ENCODE measurements at regions not wholly inside any gene's neighbourhood (a gene's known extent, or its start where the extent isn't known, plus 50 kb on each side); places are given as distances from the start of the nearest gene placed in this dataset.

DNA sequence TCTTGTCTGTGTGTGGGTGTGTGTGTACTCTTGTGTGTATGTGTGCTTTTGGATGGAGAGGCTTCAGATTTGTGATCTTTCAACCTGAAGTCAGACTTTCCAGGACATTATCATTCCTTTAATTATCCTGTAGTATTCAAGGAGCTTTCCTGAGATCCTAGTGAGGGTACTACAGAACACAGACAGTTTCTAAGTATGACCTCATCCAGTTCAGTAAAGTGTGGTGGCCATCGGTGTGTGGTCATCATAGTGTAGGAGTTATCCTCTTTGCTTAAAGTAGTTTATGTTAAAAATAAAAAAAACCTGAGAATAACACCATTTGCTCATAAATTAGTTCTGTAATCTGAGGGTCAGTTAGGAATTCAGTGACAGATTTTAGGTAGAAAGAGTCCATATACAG is 478.0 kb upstream of the ACTBL2 start:
- H3K4me3 ChIP-seq (ENCODE audit: low read depth, low read length): no peak overlapping the region
- DNase-seq (ENCODE audit: low read depth): no peak
- TF ChIP-seq, protein P1, sequence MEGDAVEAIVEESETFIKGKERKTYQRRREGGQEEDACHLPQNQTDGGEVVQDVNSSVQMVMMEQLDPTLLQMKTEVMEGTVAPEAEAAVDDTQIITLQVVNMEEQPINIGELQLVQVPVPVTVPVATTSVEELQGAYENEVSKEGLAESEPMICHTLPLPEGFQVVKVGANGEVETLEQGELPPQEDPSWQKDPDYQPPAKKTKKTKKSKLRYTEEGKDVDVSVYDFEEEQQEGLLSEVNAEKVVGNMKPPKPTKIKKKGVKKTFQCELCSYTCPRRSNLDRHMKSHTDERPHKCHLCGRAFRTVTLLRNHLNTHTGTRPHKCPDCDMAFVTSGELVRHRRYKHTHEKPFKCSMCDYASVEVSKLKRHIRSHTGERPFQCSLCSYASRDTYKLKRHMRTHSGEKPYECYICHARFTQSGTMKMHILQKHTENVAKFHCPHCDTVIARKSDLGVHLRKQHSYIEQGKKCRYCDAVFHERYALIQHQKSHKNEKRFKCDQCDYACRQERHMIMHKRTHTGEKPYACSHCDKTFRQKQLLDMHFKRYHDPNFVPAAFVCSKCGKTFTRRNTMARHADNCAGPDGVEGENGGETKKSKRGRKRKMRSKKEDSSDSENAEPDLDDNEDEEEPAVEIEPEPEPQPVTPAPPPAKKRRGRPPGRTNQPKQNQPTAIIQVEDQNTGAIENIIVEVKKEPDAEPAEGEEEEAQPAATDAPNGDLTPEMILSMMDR (conservative IDR thresholded peaks at IDR 0.05; ENCODE audit: low read depth, low read length): no peak

DNA sequence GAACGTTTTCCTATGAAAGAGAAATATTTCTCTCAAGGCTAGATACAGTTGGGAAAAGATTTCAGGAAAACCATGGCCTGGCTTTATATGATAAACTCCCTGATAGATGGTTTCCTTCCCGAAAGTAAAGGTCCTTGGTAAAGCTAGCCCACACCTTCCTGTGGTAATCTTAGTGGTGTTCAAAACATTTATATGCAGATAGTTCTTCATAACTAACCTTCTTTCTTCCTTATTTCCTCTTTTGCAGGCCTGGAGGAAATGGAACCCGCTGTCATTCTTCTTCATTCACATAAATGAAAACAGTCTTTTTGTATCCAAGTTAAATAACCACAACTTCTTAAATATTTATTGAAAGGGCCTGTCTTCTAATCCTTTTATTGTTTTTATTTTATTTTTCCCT is 474.0 kb upstream of the ACTBL2 start:
- H3K4me3 ChIP-seq (ENCODE audit: low read depth, low read length): no peak overlapping the region
- TF ChIP-seq, protein P1 (conservative IDR thresholded peaks at IDR 0.05; ENCODE audit: low read depth, low read length): no peak
- DNase-seq (ENCODE audit: low read depth): no peak

DNA sequence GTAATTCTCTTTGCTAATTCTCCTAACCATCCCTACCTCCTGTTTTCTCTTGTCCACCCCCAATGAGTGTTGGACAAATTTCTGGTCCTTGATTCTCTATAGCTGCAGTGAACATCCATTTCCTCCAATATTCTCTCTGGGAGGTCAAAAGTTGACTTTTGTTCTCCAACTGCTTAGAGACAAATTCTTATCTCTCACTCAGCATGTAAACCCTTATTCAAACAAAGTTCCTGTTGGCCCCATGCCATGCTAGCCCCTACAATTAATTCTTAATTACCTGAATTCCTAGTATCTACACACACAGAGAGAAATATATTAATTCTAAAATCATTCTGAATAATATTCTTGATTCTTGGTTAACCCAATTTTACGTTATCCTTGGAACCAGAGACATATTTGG is 472.9 kb upstream of the ACTBL2 start:
- no peak for DNase-seq (ENCODE audit: low read depth)
- TF ChIP-seq, protein P1 (conservative IDR thresholded peaks at IDR 0.05; ENCODE audit: low read depth, low read length): no peak
- H3K4me3 ChIP-seq (ENCODE audit: low read depth, low read length): no peak overlapping the region

DNA sequence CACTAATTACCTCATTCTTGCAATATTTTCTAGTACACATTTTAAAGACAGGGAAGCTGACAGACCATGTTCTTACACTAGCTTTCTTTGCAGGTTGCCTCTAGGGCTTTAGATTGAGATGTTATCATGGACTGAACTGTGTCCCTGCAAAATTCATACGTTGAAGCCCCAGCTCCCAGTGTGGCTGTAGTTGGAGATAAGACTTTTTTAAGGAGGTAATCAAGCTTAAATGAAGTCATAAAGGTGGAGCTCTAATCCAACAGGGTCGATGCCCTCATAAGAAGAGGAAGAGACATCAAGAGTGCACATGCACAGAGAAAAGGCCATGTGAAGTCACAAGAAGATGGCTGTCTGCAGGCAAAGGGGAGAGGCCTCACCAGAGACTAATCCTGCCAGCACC is 471.2 kb upstream of the ACTBL2 start:
- no peak for DNase-seq (ENCODE audit: low read depth)
- TF ChIP-seq, protein P1 (conservative IDR thresholded peaks at IDR 0.05; ENCODE audit: low read depth, low read length): no peak
- no peak overlapping the region for H3K4me3 ChIP-seq (ENCODE audit: low read depth, low read length)

DNA sequence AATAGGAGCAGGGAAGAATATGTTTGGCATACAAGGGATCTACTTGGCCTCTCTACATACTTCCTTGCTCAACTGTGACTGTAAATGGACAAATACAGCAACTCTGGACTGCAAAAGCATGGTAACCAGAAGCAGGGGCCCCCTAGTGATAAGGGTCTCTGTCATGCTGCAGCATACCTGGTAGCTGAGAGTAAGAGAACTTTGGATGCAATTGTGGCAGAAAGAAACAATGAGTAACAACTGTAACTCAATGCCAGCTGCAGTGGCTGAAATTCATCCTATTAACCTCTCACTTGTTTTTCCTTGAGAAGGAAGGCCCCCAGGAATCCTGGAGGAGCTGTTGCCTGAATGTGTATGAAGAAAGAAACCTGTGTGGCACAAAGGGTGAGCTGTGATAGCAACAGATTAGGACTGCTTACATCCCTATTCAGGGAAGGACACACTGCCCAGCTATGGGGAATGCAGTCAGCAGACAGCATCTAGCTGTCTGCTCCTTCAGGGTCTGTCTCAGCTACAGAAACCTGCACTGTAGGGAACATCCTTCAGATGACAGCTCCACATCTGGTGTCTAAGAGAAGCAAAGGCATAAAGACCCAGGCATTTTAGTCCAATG is 468.1 kb upstream of the ACTBL2 start:
- DNase-seq (ENCODE audit: low read depth): no peak
- H3K4me3 ChIP-seq (ENCODE audit: low read depth, low read length): no peak overlapping the region
- TF ChIP-seq, protein P1 (conservative IDR thresholded peaks at IDR 0.05; ENCODE audit: low read depth, low read length): no peak

DNA sequence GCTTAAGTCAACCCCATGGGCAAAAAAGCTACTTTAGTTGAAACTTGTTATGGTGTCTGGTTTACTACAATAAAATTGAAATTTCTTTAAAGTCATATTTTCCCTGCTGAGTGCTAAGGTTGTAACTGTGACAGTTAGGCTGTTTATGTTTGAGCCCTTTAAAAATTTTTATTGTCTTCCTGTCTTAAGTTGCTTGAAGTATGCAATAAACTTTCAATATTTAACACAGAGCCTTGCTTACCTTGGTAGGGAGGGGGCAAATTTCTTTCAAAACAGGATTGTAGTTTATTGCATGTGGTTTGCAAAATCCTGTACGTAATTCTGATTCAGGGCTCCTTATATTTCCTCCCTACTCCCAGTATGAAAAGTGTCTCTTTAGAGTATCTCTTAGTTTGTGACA is 465.5 kb upstream of the ACTBL2 start:
- no peak overlapping the region for H3K4me3 ChIP-seq (ENCODE audit: low read depth, low read length)
- DNase-seq (ENCODE audit: low read depth): no peak
- TF ChIP-seq, protein P1 (conservative IDR thresholded peaks at IDR 0.05; ENCODE audit: low read depth, low read length): no peak

DNA sequence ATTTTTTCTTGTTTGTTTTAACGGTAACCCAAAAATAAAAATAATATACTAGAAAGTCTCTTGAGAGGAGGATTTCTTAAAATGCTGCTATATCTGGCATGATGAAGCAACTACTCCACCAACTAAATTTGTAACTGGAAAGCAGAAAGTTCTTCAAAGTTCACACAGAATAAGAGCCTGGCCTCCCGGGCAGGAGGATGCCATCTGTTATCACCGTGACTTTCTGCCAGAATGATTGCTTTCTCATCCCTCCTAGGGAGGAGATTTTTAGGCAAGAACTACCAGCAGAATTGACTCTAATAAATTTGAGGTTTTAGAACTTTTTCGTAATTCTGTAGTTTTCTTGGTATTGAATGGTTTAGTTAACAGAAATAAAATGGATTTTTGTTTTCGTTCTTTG is 464.6 kb upstream of the ACTBL2 start:
- TF ChIP-seq, protein P1 (conservative IDR thresholded peaks at IDR 0.05; ENCODE audit: low read depth, low read length): no peak
- DNase-seq (ENCODE audit: low read depth): no peak
- H3K4me3 ChIP-seq (ENCODE audit: low read depth, low read length): no peak overlapping the region
